Stimulated activated CD4-positive, alpha-beta T cell treated with anti-CD3 and anti-CD28 coated beads, Interleukin-1b, Interleukin-23, amount 100 ng/mL, for 4 hours (primary cell): ENCODE measurements at regions not wholly inside any gene's neighbourhood (a gene's known extent, or its start where the extent isn't known, plus 50 kb on each side); places are given as distances from the start of the nearest gene placed in this dataset.

Source experiments
- DNase-seq, 2 donors: peaks; one replicate each; pipeline ENCODE4 v3.0.0-alpha.2; 2020; ENCODE audit warnings: low read depth in 2 of 2

- no peak for DNase-seq
Observed at GRCh38 chr3:25214034-25214433, 214.0 kb upstream of the RARB start.

DNA sequence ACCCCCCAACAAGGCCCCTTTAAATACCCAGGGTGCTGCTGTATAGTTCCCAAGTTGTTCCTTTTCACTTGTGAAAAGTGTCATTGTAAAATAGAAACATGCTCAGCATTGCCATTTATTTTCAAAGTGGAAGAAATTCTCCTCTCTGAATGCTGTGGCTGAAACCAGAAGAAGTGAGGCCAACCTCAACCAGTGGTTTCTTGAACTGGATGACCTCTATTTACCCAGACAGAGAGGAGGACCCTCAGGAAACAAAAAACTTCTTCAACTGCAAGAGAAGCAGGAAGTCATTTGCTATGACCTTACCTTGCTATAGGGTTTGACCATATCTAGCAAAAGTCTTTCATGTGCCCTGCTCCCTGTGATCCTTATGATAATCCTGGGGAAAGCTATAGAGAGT, 209.7 kb upstream of the RARB start:
- no peak for DNase-seq

- DNase-seq: no peak
Observed at GRCh38 chr3:25226747-25227146, 201.3 kb upstream of the RARB start.

GRCh38 chr3:25229586-25229985, 198.5 kb upstream of the RARB start:
- DNase-seq: no peak

- DNase-seq: no peak
Observed at GRCh38 chr3:25235031-25235430, 193.0 kb upstream of the RARB start.

- DNase-seq: no peak
Observed at GRCh38 chr3:25235466-25235865, 192.6 kb upstream of the RARB start.

GRCh38 chr3:25237602-25238001, 190.5 kb upstream of the RARB start:
- no peak for DNase-seq

DNA sequence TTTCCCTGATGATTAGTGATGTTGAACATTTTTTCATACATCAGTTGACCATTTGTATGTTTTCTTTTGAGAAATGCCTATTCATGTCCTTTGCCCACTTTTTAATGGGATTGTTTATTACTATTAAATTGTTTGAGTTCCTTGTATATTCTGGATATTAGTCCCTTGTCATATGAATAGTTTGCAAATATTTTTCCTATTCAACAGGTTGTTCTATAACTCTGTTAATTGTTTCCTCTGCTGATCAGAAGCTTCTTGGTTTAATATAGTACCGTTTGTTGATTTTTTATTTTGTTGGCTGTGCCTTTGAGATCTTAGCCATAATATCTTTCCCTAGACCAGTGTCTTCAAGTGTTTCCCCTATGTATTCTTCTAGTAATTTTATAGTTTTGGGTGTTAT, 189.0 kb upstream of the RARB start:
- no peak for DNase-seq

DNA sequence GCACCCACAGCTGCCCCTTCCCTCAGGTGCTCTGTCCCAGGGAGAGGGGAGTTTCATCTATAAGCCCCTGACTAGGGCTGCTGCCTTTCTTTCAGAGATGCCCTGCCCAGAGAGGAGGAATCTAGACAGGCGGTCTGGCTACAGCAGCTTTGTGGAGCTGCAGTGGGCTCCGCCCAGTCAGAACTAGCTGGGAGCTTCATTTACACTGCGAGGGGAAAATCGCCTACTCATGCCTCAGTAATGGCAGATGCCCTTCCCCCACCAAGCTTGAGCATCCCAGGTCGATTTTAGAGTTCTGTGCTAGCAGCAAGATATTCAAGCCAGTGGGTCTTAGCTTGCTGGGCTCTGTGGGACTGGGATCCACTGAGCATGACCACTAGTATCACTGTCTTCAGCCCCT, 181.2 kb upstream of the RARB start:
- no peak for DNase-seq

DNA sequence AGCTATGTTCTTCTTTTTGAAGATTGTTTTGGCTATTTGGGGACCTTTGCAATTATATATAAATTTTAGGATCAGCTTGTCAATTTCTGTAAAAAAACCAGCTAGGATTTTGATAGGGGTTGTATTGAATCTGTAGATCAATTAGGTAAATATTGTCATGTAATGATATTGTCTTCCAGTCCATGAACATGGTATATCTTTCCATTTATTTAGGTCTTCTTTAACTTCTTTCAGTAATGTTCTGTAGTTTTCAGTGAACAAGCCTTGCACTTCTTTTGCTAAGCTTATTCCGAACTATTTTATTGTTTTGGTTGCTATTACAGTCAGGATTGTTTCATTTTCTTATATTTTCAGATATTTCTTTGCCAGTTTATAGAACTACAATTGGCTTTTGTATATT, 175.8 kb upstream of the RARB start:
- no peak for DNase-seq

DNA sequence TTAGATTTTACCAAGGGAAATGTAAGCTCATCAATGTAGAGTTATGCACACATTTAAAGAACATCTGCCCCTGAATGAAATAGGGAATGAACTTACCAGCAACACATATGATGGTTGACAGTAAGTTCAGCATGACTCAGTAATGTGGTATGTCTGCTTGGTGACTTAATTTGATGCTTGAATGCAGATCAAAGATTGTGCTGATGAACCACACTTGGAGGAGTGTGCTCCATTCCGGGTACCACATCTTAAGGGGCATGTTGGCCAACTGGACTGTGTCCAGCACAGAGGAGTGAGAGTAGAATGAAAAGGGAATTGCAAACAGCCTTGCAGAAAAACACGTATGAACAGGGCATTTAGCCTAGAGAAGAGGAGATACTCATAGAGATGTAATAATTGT, 171.0 kb upstream of the RARB start:
- no peak for DNase-seq

DNA sequence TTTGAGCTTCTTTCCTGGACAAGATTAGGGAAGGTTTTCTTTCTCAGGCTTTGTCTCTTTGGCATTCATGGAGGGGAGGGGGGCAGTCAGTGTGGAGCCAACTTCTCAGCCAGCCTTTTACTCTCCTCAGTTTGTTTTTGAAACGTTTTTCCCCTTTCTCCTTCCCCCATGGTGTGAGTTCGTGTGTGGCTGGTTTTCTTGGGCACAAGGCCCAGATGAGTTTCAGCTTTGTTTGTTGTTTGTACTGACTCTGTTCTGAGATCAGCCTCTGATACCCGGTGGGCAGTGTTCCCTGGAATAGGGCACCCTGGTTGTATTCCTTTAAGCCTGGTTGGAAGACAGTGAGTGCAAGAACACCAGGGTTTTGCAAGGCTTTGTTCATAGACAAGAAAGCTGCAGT, 168.2 kb upstream of the RARB start:
- no peak for DNase-seq

- no peak for DNase-seq
Observed at GRCh38 chr3:25262322-25262721, 165.7 kb upstream of the RARB start.

GRCh38 chr3:25265284-25265683, 162.8 kb upstream of the RARB start:
- no peak for DNase-seq

DNA sequence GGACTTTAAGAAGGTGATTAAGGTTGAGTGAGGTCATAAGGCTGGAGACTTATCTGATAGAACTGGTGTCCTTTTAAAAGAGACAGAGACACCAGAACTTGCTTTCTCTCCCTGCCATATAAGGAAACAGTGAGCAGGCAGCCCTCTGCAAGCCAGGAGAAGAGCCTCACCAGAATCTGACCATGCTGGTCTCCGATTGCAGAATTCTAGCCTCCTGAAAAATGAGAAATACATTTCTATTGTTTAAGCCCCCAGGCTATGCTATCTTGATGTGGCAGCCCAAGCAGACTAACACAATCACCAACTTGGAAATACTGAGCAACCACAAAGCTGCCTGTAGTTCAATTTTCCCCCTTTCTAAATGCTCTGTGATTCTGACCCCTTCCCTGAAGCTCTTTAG, 161.4 kb upstream of the RARB start:
- DNase-seq: no peak

- DNase-seq: no peak
Observed at GRCh38 chr3:25272090-25272489, 156.0 kb upstream of the RARB start.

GRCh38 chr3:25273582-25274171, 154.4 kb upstream of the RARB start:
- no peak for DNase-seq

GRCh38 chr3:25277503-25277902, 150.6 kb upstream of the RARB start:
- no peak for DNase-seq

GRCh38 chr3:25281041-25281731, 146.9 kb upstream of the RARB start:
- DNase-seq: no peak

DNA sequence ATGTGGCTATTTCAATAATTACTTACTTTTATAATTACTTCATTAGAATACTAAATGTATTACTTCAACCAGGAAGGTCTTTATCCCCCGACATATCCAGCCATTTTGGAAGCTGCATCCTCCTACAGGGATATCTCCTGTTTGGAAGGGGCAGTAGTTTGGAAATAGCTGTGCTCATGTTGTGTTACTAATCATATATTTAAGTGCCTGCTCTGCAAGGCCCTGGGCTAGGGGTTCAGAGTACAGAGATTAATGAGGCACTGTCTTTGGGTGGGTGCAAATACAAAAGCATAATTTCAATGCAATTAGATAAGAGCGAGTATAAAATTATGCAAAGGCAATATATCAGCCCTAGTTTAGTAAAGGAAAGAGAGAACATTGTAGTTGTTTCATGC, 146.3 kb upstream of the RARB start:
- no peak for DNase-seq

GRCh38 chr3:25283613-25284012, 144.4 kb upstream of the RARB start:
- DNase-seq: no peak

- DNase-seq: no peak
Observed at GRCh38 chr3:25284249-25284648, 143.8 kb upstream of the RARB start.

GRCh38 chr3:25287291-25287884, 140.7 kb upstream of the RARB start:
- no peak for DNase-seq

GRCh38 chr3:25288413-25288812, 139.7 kb upstream of the RARB start:
- DNase-seq: no peak
